ENCODE measurements at regions not wholly inside any gene's neighbourhood (a gene's known extent, or its start where the extent isn't known, plus 50 kb on each side); places are given as distances from the start of the nearest gene placed in this dataset.

DNA sequence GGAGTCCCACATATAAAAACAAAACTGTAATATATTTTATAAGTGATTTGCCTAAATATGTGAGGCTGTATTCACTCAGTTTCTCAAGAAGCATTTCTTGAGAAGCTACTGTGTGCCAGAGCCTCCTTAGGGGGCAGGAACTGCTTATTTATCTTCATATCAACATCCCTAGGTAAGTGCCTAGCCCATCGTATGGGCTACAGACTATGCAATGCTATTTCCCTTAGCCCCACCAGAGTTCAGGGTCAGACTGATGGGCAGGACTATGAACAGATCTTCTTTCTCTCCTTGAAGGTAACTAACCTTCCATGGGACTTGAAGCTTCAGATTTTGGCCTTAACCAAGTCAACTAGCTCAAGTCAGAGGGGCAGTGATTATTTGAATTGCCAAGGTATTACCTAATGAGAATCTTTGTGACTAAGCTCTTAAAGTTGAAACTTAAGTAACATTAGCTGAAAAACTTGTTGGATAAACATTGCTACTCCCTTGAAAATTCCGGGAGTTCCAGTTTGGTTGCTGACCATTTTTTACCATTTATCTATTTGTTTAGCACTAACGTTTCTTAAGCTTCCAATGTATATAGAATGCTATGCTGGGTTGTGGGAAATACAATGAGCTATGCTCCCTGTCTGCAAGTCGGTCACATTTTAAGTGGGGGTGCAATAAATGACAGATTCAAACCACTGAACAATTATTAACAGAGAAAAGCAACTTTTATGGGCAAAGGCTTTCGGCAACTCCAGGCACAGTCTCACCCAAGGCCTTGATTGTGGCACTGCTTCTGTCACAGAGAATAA is 85.2 kb downstream of the GPR88 start:
- no peak overlapping the region for H3K14ac ChIP-seq (ENCODE audit: insufficient read length)
- H3K56ac ChIP-seq (replicated peaks; ENCODE audit: insufficient read length, low read depth, low read length): no peak overlapping the region
- no peak overlapping the region for H4K5ac ChIP-seq (ENCODE audit: insufficient read length, low read depth, low read length)
- CTCF ChIA-PET (ENCODE audit: partially characterized antibody): interaction anchor here (1.2 to 1.4 kb wide), 3 partner anchors 9 to 245 kb away, joined by 3 to 5 read pairs (median 4); no protein-coding TSS in a partner anchor
- H3K4me2 ChIP-seq (ENCODE audit: insufficient read depth in 1 of 2, low read depth in 2 of 2, low read length in 2 of 2): no peak overlapping the region
- H4K91ac ChIP-seq (replicated peaks; ENCODE audit: insufficient read length, low read length): no peak overlapping the region
- no peak overlapping the region for H3K23ac ChIP-seq (ENCODE audit: insufficient read length)
- FAIRE-seq: no peak
- H3K27ac ChIP-seq (ENCODE audit: low read depth, low read length): no peak overlapping the region
- H4K20me1 ChIP-seq (replicated peaks in 1 of 2; ENCODE audit: control insufficient read depth in 1 of 2, insufficient read depth in 2 of 2, low read length in 2 of 2): no peaks in the 10 kb centered on the region
- H2BK120ac ChIP-seq (replicated peaks; ENCODE audit: low read depth, low read length): no peak overlapping the region
- no peaks in the 10 kb centered on the region; the same call in 1 of the 2 replicates for H3K23me2 ChIP-seq (ENCODE audit: low read depth, low read length)
- no peaks in the 10 kb centered on the region for H3K79me1 ChIP-seq (ENCODE audit: low read depth, low read length)
- no peak overlapping the region for H2BK12ac ChIP-seq (ENCODE audit: low read depth, low read length)
- H2BK20ac ChIP-seq (ENCODE audit: low read length): no peak overlapping the region
- H3K79me2 ChIP-seq (ENCODE audit: control insufficient read depth in 1 of 2, insufficient read depth in 2 of 2, low read length in 2 of 2): no peaks in the 10 kb centered on the region
- H2AFZ ChIP-seq (ENCODE audit: low read length): no peak overlapping the region
- H4K8ac ChIP-seq (ENCODE audit: extremely low read depth, insufficient read depth, low read length): no peak overlapping the region
- no peaks in the 10 kb centered on the region for H3K9me3 ChIP-seq (ENCODE audit: insufficient read depth in 2 of 2, low read depth in 1 of 2, low read length in 1 of 2)
- no peak overlapping the region for H2BK15ac ChIP-seq (ENCODE audit: low read length)
- H3K4ac ChIP-seq (replicated peaks; ENCODE audit: insufficient read length, low read depth, low read length): no peak overlapping the region
- no peak overlapping the region for H3K9ac ChIP-seq (replicated peaks in 1 of 4; ENCODE audit: extremely low read depth in 1 of 4, low read depth in 3 of 4, low read length in 3 of 4)
- POLR2A ChIA-PET (ENCODE audit: partially characterized antibody): no interaction called here
- no peak for DNase-seq (ENCODE audit: low read depth in 1 of 2, low spot score in 2 of 2)
- 94% methylated on average over 5 of the region's 5 CpGs; no CpG with 5 or more reads in 1 of the 2 experiments for WGBS, 2 experiments (ENCODE audit: extremely low coverage in 1 of 2, insufficient coverage in 1 of 2, insufficient read length in 1 of 2, insufficient replicate concordance in 2 of 2, low coverage in 1 of 2, low lambda C conversion rate in 2 of 2, missing lambda C conversion rate in 1 of 2)
- no peak overlapping the region for H2AK5ac ChIP-seq (ENCODE audit: low read depth, low read length)
- H2BK5ac ChIP-seq (ENCODE audit: low read depth, low read length): no peak overlapping the region
- no peaks in the 10 kb centered on the region for H3K27me3 ChIP-seq (replicated peaks in 1 of 4; ENCODE audit: control insufficient read depth in 3 of 4, extremely low read depth in 1 of 4, insufficient read depth in 3 of 4, low read length in 3 of 4)
- H3K4me3 ChIP-seq (ENCODE audit: extremely low read depth in 1 of 4, insufficient read depth in 2 of 4, low read depth in 3 of 4, low read length in 4 of 4): no peak overlapping the region
- peaks cover 0 to 7% (median 1%) of the 10 kb centered on the region in 4 experiments; a peak in 1 of 7 replicates for H3K4me1 ChIP-seq (replicated peaks in 1 of 4; ENCODE audit: control insufficient read depth in 3 of 4, insufficient read depth in 4 of 4, low read length in 3 of 4)
- no peak overlapping the region for H3K18ac ChIP-seq (ENCODE audit: extremely low read depth, low read length)
- H3K36me3 ChIP-seq (ENCODE audit: control insufficient read depth in 2 of 4, insufficient read depth in 4 of 4, low read length in 3 of 4): no peaks in the 10 kb centered on the region
- TF ChIP-seq BRCA1 (IDR thresholded peaks at IDR 0.05; ENCODE audit: low read depth, low read length) (no peak), HDAC2 (IDR thresholded peaks at IDR 0.05; ENCODE audit: borderline replicate concordance in 1 of 2, low read depth in 2 of 2, low read length in 2 of 2) (no peak), NRF1 (IDR thresholded peaks at IDR 0.05; ENCODE audit: low read depth, low read length) (no peak), EZH2 (IDR thresholded peaks at IDR 0.05; ENCODE audit: low read depth, low read length, severe bottlenecking) (no peak), SRF (IDR thresholded peaks at IDR 0.05; ENCODE audit: low read depth, low read length) (no peak), RAD21 (IDR thresholded peaks at IDR 0.05 in 1 of 2, conservative IDR thresholded peaks at IDR 0.05 in 1 of 2; ENCODE audit: low read depth in 2 of 2, low read length in 2 of 2) (no peak), ASH2L (IDR thresholded peaks at IDR 0.05; ENCODE audit: low read length) (no peak), BACH1 (IDR thresholded peaks at IDR 0.05; ENCODE audit: low read length) (no peak), JUND (IDR thresholded peaks at IDR 0.05; ENCODE audit: low read length) (no peak), KDM1A (IDR thresholded peaks at IDR 0.05; ENCODE audit: borderline replicate concordance, low read length) (no peak), SAP30 (IDR thresholded peaks at IDR 0.05; ENCODE audit: insufficient read depth, insufficient replicate concordance, low read length) (no peak), TEAD4 (IDR thresholded peaks at IDR 0.05; ENCODE audit: low read depth, low read length) (no peak), SUZ12 (IDR thresholded peaks at IDR 0.05; ENCODE audit: low read length) (no peak)

Data from H1 (cell line).